MM.1S (cell line): ENCODE measurements at regions not wholly inside any gene's neighbourhood (a gene's known extent, or its start where the extent isn't known, plus 50 kb on each side); places are given as distances from the start of the nearest gene placed in this dataset.
"Not testable (repeated sequence)": the region's sequence is repeated elsewhere in the genome, so short reads cannot be mapped to it uniquely, and the experiment has no call there.

Experiments
- CTCF ChIP-seq: fragments of 300-600 bp; sonication (generic); IDR thresholded peaks from 2 replicates; pipeline ENCODE4 v1.5.1; 2016; ENCODE audit warnings: antibody characterized with exemption, low read length, mixed read lengths
- EZH2phosphoT487 ChIP-seq: fragments of 300-600 bp; sonication (generic); IDR thresholded peaks from 2 replicates; pipeline ENCODE4 v1.6.1; 2018; ENCODE audit warnings: antibody characterized with exemption, low read length

- TF ChIP-seq CTCF, EZH2phosphoT487: not testable (repeated sequence)
These were observed 158.4 kb downstream of the SPATA31A6 start for GRCh38 chr9:42341860-42342259.
